Activated CD8-positive, alpha-beta memory T cell treated with anti-CD3 and anti-CD28 coated beads, Interleukin-2, amount 10 ng/mL, durations not matched to agents 7 days and 5 days (primary cell): ENCODE measurements at regions not wholly inside any gene's neighbourhood (a gene's known extent, or its start where the extent isn't known, plus 50 kb on each side); places are given as distances from the start of the nearest gene placed in this dataset.
"Not testable (repeated sequence)": the region's sequence is repeated elsewhere in the genome, so short reads cannot be mapped to it uniquely, and the experiment has no call there.

ENCODE experiments used
- ATAC-seq: fragments of 150-1000 bp; cut with Tn5 transposase; one replicate; pipeline ENCODE4 v1.10.0; 2021; ENCODE audit warnings: moderate library complexity
- CTCF ChIA-PET: fragments of 350-600 bp; sonication (Branson Sonifier 250); formaldehyde crosslinking; loops from one replicate; lab custom pipeline; 2021; ENCODE audit warnings: antibody characterized with exemption; lab: Charles Lee
- DNase-seq: peaks from one replicate; pipeline ENCODE4 v3.0.0-alpha.2; 2020
- H3K27ac Mint-ChIP-seq: one replicate; pipeline ENCODE4 v1.8.0; 2021; ENCODE audit warnings: mild to moderate bottlenecking, mixed read lengths
- H3K27me3 Mint-ChIP-seq: one replicate; pipeline ENCODE4 v1.8.0; 2021; ENCODE audit warnings: mixed read lengths
- H3K36me3 Mint-ChIP-seq: one replicate; pipeline ENCODE4 v1.8.0; 2021; ENCODE audit warnings: mild to moderate bottlenecking, mixed read lengths
- H3K4me1 Mint-ChIP-seq: one replicate; pipeline ENCODE4 v1.8.0; 2021; ENCODE audit warnings: mixed read lengths
- H3K4me3 Mint-ChIP-seq: one replicate; pipeline ENCODE4 v1.8.0; 2021; ENCODE audit warnings: mild to moderate bottlenecking, moderate library complexity, mixed read lengths
- H3K9me3 Mint-ChIP-seq: one replicate; pipeline ENCODE4 v1.8.0; 2022; ENCODE audit warnings: low read depth, mixed read lengths

DNA sequence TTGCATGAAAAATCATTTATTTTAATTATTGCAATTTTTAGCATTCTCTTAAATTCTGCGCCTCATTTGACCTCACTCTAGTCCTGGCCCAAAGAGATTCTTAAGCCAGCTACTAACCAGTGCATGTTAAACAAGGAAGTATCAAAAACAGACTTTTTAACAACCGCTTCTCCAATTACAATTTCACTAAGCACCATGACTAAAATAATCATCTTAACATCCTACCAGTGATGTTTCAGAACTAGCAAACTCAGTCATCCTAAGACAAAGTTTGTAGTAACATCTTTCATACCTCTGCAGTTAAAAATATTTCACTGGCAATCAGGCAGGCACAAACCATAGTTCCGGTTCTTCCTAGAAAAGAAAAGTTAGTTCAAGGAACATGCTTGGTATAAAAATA, 75.5 kb upstream of the NEK3 start:
- CTCF ChIA-PET, H3K36me3 Mint-ChIP-seq: not testable (repeated sequence)

DNA sequence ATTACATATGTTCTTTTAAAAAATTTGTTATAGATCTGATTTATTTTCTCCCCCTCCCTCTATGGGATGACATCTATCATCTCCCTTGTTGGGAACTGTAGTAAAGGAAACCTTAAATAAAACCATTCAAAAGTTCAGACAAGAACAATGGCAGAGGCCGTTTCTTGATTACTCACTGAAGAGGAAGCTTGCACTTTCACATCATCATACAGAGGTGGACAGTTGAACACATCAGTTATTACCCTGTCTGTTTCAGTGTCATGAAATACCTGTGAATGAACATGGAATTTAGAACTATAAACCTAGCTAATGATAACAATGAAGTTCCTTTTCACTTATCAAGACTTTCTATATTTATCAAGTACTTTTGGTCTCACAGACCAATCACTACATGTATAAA, 63.7 kb upstream of the NEK3 start:
- ATAC-seq, H3K9me3 Mint-ChIP-seq, CTCF ChIA-PET, H3K27me3 Mint-ChIP-seq, H3K4me1 Mint-ChIP-seq, H3K4me3 Mint-ChIP-seq, H3K27ac Mint-ChIP-seq, DNase-seq, H3K36me3 Mint-ChIP-seq: not testable (repeated sequence)

More for the DNA sequence above, 75.5 kb upstream of the NEK3 start:
- ATAC-seq, H3K9me3 Mint-ChIP-seq, DNase-seq, H3K4me1 Mint-ChIP-seq, H3K4me3 Mint-ChIP-seq, H3K27ac Mint-ChIP-seq, H3K27me3 Mint-ChIP-seq: not testable (repeated sequence)

DNA sequence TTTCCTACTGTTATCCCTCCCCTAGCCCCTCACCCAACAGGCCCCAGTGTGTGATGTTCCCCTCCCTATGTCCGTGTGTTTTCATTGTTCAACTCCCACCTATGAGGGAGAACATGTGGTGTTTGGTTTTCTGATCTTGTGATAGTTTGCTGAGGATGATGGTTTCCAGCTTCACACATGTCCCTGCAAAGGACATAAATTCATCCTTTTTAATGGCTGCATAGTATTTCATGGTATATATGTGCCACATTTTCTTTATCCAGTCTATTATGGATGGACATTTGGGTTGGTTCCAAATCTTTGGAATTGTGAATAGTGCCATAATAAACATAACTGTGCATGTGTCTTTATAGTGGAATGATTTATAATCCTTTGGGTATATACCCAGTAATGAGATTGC, 54.5 kb upstream of the NEK3 start:
- DNase-seq, H3K4me3 Mint-ChIP-seq, CTCF ChIA-PET, H3K9me3 Mint-ChIP-seq, H3K27ac Mint-ChIP-seq, H3K36me3 Mint-ChIP-seq, H3K4me1 Mint-ChIP-seq, ATAC-seq: not testable (repeated sequence)
- H3K27me3 Mint-ChIP-seq: peaks cover 40% of the 10 kb centered on the region

DNA sequence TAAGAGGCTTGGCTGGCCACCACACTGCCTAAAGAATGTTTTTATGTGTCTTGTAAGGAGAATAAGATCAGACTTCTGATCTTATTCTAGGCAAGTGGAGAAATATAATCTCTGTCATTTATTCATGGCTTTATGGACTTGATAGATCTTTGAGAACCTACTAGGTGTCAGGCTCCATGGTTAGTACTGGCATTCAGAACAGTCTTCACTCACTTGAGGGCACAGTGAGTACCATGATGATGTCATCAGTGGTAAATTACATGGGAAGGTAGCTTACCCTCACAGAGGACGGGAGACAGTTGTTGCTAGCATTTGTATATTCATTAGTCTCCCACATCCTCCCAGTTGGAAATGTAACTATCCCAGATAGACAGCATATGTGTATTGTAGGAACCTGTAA, 53.5 kb upstream of the NEK3 start:
- H3K9me3 Mint-ChIP-seq, H3K36me3 Mint-ChIP-seq, ATAC-seq, H3K27ac Mint-ChIP-seq, DNase-seq, H3K4me1 Mint-ChIP-seq, CTCF ChIA-PET, H3K4me3 Mint-ChIP-seq: not testable (repeated sequence)
- H3K27me3 Mint-ChIP-seq: peaks cover 40% of the 10 kb centered on the region

DNA sequence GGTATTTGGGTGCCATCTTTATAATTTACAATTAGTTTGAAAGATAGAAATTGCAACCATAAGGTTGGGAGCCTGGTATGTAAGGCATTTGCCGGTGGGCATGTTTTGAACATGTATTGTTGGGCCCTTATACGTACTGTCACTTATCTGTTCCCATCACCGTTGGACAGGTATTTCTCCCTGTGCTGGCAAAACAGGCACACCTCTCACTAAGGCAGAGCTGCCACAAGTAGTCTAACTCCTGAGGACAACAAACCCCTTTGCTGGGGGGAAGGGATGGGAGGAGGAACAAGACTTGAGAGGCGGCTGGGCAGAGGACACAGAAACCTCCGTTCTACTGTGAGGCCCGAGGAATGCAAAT, 52.0 kb upstream of the NEK3 start:
- H3K4me1 Mint-ChIP-seq, ATAC-seq, H3K9me3 Mint-ChIP-seq, H3K36me3 Mint-ChIP-seq, DNase-seq, H3K27ac Mint-ChIP-seq, H3K4me3 Mint-ChIP-seq, CTCF ChIA-PET: not testable (repeated sequence)
- H3K27me3 Mint-ChIP-seq: peaks cover 32% of the 10 kb centered on the region

DNA sequence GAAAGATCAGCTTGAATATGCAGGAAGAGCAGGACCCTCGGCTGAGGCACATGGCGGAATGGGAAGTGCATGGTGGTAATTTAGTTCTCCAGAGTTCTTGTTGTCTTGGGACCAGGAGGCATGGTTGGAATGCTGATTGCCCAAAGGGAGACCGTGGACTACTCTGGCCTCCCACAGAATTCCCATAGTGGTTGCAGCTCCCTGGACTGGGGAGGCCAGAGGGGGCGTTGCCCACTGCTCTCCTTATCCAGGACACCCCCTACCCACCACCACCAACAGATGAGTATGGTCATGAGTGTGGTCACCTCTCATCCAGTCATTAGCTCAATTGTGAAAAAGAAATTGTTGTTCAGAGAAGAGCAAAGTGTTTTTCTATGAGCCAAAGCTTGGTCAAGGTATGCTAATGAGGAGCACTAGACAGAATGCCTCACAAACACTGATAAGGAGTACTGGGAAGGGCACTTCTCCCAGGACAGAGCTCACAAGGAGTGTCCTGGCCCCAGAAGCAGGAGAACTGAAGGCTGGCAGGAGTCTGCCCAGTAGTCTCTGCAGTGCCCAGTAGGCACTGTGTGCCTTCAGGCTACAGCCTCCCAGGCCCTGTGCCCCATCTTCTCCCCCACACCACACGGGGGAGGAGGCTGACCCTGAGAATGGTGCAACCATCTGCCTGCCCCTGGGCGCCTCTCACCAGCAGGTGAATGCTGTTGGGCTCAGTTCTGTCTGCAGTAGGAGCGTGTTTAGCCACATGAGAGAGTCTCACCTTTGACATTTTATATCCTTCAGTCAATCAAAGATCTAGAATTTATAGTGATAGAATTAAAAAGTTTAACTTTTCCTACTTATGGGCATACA, 51.4 kb upstream of the NEK3 start:
- DNase-seq, CTCF ChIA-PET, H3K4me1 Mint-ChIP-seq, ATAC-seq, H3K4me3 Mint-ChIP-seq, H3K36me3 Mint-ChIP-seq, H3K9me3 Mint-ChIP-seq, H3K27ac Mint-ChIP-seq: not testable (repeated sequence)
- peaks cover 26% of the 10 kb centered on the region for H3K27me3 Mint-ChIP-seq
